Trophoblast cell (in vitro differentiated cells and primary cell): ENCODE measurements at regions not wholly inside any gene's neighbourhood (a gene's known extent, or its start where the extent isn't known, plus 50 kb on each side); places are given as distances from the start of the nearest gene placed in this dataset.
"Not testable (repeated sequence)": the region's sequence is repeated elsewhere in the genome, so short reads cannot be mapped to it uniquely, and the experiment has no call there.

Experiments used
- DNase-seq, 2 donors: peaks; one replicate each; pipeline ENCODE4 v3.0.0-alpha.2; 2016
- H2AFZ ChIP-seq: 2 replicates; pipeline ENCODE4 v1.6.1; 2013; ENCODE audit warnings: low read length, moderate library complexity, mild to moderate bottlenecking; ENCODE audit not compliant: insufficient read depth, poor library complexity
- H2AK5ac ChIP-seq: 2 replicates; pipeline ENCODE4 v1.6.1; 2013; ENCODE audit warnings: mild to moderate bottlenecking, low read length
- H2BK120ac ChIP-seq: 2 replicates; pipeline ENCODE4 v1.6.1; 2013; ENCODE audit warnings: low read length, mild to moderate bottlenecking, moderate library complexity; ENCODE audit not compliant: insufficient read depth, poor library complexity
- H2BK12ac ChIP-seq: 2 replicates; pipeline ENCODE4 v1.6.1; 2013; ENCODE audit warnings: mild to moderate bottlenecking, low read length, moderate library complexity
- H2BK5ac ChIP-seq: 2 replicates; pipeline ENCODE4 v1.6.1; 2013; ENCODE audit warnings: low read length, low read depth, moderate library complexity, mild to moderate bottlenecking; ENCODE audit not compliant: poor library complexity
- H3K14ac ChIP-seq: 2 replicates; pipeline ENCODE4 v1.6.1; 2013; ENCODE audit warnings: mild to moderate bottlenecking, low read length
- H3K18ac ChIP-seq: 2 replicates; pipeline ENCODE4 v1.6.1; 2013; ENCODE audit warnings: mild to moderate bottlenecking, low read length
- H3K23ac ChIP-seq: 2 replicates; pipeline ENCODE4 v1.6.1; 2013; ENCODE audit warnings: low read length
- H3K27ac ChIP-seq: 2 replicates; pipeline ENCODE4 v1.5.1; 2013; ENCODE audit warnings: low read depth, mild to moderate bottlenecking, inconsistent platforms, low read length, moderate library complexity
- H3K27me3 ChIP-seq: 2 replicates; pipeline ENCODE4 v1.6.1; 2013; ENCODE audit warnings: inconsistent platforms, mild to moderate bottlenecking, low read length, moderate library complexity; ENCODE audit not compliant: insufficient read depth
- H3K36me3 ChIP-seq, 2 experiments: 1 replicate in 1 of 2; 2 replicates in 1 of 2; pipeline ENCODE4 v1.6.1; 2013; ENCODE audit warnings: low read length in 2 of 2, mild to moderate bottlenecking in 2 of 2, moderate library complexity in 1 of 2; ENCODE audit not compliant: insufficient read depth in 2 of 2, control insufficient read depth in 1 of 2
- H3K4ac ChIP-seq: 2 replicates; pipeline ENCODE4 v1.6.1; 2013; ENCODE audit warnings: low read depth, mild to moderate bottlenecking, low read length, moderate library complexity
- H3K4me1 ChIP-seq, 2 experiments: 1 replicate in 1 of 2; 2 replicates in 1 of 2; pipeline ENCODE4 v1.6.1; 2013; ENCODE audit warnings: low read length in 2 of 2, mild to moderate bottlenecking in 2 of 2, moderate library complexity in 1 of 2; ENCODE audit not compliant: insufficient read depth in 2 of 2, control insufficient read depth in 1 of 2
- H3K4me2 ChIP-seq: 2 replicates; pipeline ENCODE4 v1.6.1; 2013; ENCODE audit warnings: inconsistent platforms, mild to moderate bottlenecking, low read length, moderate library complexity
- H3K4me3 ChIP-seq: 2 replicates; pipeline ENCODE4 v1.5.1; 2013; ENCODE audit warnings: mild to moderate bottlenecking, low read depth, low read length, inconsistent platforms
- H3K79me1 ChIP-seq: one replicate; pipeline ENCODE4 v1.6.1; 2013; ENCODE audit warnings: low read length
- H3K79me2 ChIP-seq: 2 replicates; pipeline ENCODE4 v1.6.1; 2013; ENCODE audit warnings: low read length, mild to moderate bottlenecking; ENCODE audit not compliant: control insufficient read depth, insufficient read depth, poor library complexity
- H3K9ac ChIP-seq: 2 replicates; pipeline ENCODE4 v1.6.1; 2013; ENCODE audit warnings: mild to moderate bottlenecking, low read length
- H3K9me3 ChIP-seq: 2 replicates; pipeline ENCODE4 v1.6.1; 2013; ENCODE audit warnings: low read depth, mild to moderate bottlenecking, control low read depth, inconsistent platforms, low read length; ENCODE audit not compliant: insufficient read depth
- H4K12ac ChIP-seq: 2 replicates; pipeline ENCODE4 v1.6.1; 2013; ENCODE audit warnings: low read depth, mild to moderate bottlenecking, low read length, moderate library complexity
- H4K8ac ChIP-seq: 2 replicates; pipeline ENCODE4 v1.6.1; 2013; ENCODE audit warnings: low read depth, mild to moderate bottlenecking, low read length, moderate library complexity
- H4K91ac ChIP-seq: one replicate; pipeline ENCODE4 v1.6.1; 2013; ENCODE audit warnings: low read depth, mild to moderate bottlenecking, low read length, moderate library complexity
- WGBS: extraction: QIAGEN DNeasy Blood & Tissue Kit; methylation state at CpG from one replicate; pipeline ENCODE4 v1.1.7; 2013; ENCODE audit warnings: missing lambda C conversion rate; ENCODE audit not compliant: insufficient read length, insufficient coverage; ENCODE audit errors: extremely low coverage; 5-methylcytosine and 5-hydroxymethylcytosine counted together

GRCh38 chr2:118572380-118572779, 275.1 kb downstream of the EN1 start:
- H2BK5ac ChIP-seq, H3K18ac ChIP-seq, H2AFZ ChIP-seq, DNase-seq, H3K36me3 ChIP-seq, H3K79me2 ChIP-seq, H3K9ac ChIP-seq, H3K4me3 ChIP-seq, H4K8ac ChIP-seq, H2BK12ac ChIP-seq, H3K4me2 ChIP-seq, H3K27ac ChIP-seq, H2AK5ac ChIP-seq, H4K12ac ChIP-seq, H3K9me3 ChIP-seq, H3K14ac ChIP-seq, H2BK120ac ChIP-seq, H3K4ac ChIP-seq, H3K27me3 ChIP-seq, H3K23ac ChIP-seq: not testable (repeated sequence)
- H3K79me1 ChIP-seq, result peaks cover 12% of the 10 kb centered on the region
- peak overlapping the region; percentile 53 for H4K91ac ChIP-seq
- peaks cover 10 to 14% of the 10 kb centered on the region in 2 experiments for H3K4me1 ChIP-seq
- no CpG with 5 or more reads among the region's 6 CpGs for WGBS

GRCh38 chr2:118569876-118570535, 277.4 kb downstream of the EN1 start:
- Histone ChIP-seq H3K36me3 (no peaks in the 10 kb centered on the region), H3K9me3 (no peaks in the 10 kb centered on the region), H4K12ac (no peak overlapping the region), H3K4ac (no peak overlapping the region), H3K23ac (no peak overlapping the region), H3K4me1 (peaks cover 13 to 23% of the 10 kb centered on the region in 2 experiments), H3K4me2 (no peak overlapping the region), H4K91ac (peak overlapping the region; percentile 51), H2BK120ac (no peak overlapping the region), H3K79me2 (peaks cover 2% of the 10 kb centered on the region), H3K14ac (no peak overlapping the region), H3K27me3 (no peaks in the 10 kb centered on the region), H3K79me1 (peaks cover 18% of the 10 kb centered on the region), H3K9ac (no peak overlapping the region), H4K8ac (no peak overlapping the region), H3K18ac (no peak overlapping the region), H3K27ac (peak overlapping the region; percentile 68), H2BK5ac (no peak overlapping the region), H3K4me3 (no peak overlapping the region), H2BK12ac (no peak overlapping the region), H2AK5ac (no peak overlapping the region), H2AFZ (no peak overlapping the region)
- WGBS, result no CpG with 5 or more reads among the region's 2 CpGs
- DNase-seq, result no peak

GRCh38 chr2:118568700-118569099, 278.7 kb downstream of the EN1 start:
- peaks cover 2% of the 10 kb centered on the region for H3K79me2 ChIP-seq
- peak overlapping the region; percentile 16 for H3K14ac ChIP-seq
- peak overlapping the region; percentile 79 for H2BK12ac ChIP-seq
- no CpG with 5 or more reads among the region's 5 CpGs for WGBS
- H4K12ac ChIP-seq, result no peak overlapping the region
- H3K27ac ChIP-seq, result peak overlapping the region; percentile 90
- H2AFZ ChIP-seq, result no peak overlapping the region
- no peaks in the 10 kb centered on the region for H3K9me3 ChIP-seq
- H3K27me3 ChIP-seq, result no peaks in the 10 kb centered on the region
- H4K91ac ChIP-seq, result peak overlapping the region; percentile 71
- H3K9ac ChIP-seq, result no peak overlapping the region
- H4K8ac ChIP-seq, result peak overlapping the region; percentile 84
- H3K79me1 ChIP-seq, result peaks cover 18% of the 10 kb centered on the region
- H2BK120ac ChIP-seq, result peak overlapping the region; percentile 95
- peak overlapping the region; percentile 96 for H2BK5ac ChIP-seq
- peaks cover 17 to 27% of the 10 kb centered on the region in 2 experiments for H3K4me1 ChIP-seq
- H3K4me3 ChIP-seq, result no peak overlapping the region
- DNase-seq, result no peak
- H3K23ac ChIP-seq, result no peak overlapping the region
- no peak overlapping the region for H3K18ac ChIP-seq
- H3K4ac ChIP-seq, result no peak overlapping the region
- no peak overlapping the region for H2AK5ac ChIP-seq
- no peaks in the 10 kb centered on the region for H3K36me3 ChIP-seq
- no peak overlapping the region for H3K4me2 ChIP-seq

DNA sequence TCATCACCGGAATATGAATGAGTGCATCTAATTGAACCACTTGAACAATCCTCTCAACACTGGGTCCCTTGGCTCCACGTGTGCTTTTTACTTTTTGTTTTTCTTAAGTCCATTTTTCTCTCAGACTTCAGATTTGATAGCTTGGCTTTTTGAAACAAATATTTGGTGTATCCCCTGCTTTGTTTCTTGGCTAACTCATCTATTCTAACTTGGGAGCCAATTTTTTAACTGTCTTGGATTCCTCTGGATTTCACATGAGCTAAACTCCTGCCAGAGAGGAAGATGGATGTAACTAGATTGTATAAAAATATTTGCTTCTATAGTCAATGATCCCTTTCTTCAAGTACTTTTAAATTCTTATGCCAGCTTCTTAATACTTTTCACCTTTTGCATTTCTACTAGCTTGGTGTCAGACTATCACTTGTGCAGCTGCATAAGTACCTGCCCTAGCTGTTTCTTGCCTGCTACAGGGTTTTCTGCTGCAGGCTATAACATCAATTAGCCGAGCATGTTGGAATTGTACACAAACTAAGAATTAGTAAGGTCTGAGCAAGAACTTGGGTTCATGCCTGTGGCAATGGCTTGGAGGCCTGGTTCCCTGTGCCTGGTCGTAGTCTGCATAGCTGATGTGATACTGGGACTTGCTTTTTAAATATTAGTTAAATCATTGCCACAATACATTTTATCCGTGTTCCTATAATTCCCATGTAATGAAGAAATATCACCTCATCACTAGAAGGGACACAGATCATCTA, 281.5 kb downstream of the EN1 start:
- Histone ChIP-seq H3K23ac (no peak overlapping the region), H4K12ac (no peak overlapping the region), H2BK12ac (no peak overlapping the region), H2AK5ac (no peak overlapping the region), H3K9ac (no peak overlapping the region), H2BK120ac (peak overlapping the region; percentile 37), H3K27ac (peak overlapping the region; percentile 61), H4K8ac (no peak overlapping the region), H3K4me3 (no peak overlapping the region), H4K91ac (no peak overlapping the region), H3K79me1 (peaks cover 14% of the 10 kb centered on the region), H3K27me3 (no peaks in the 10 kb centered on the region), H3K14ac (no peak overlapping the region), H3K9me3 (no peaks in the 10 kb centered on the region), H3K79me2 (peaks cover 2% of the 10 kb centered on the region), H2AFZ (no peak overlapping the region), H3K36me3 (no peaks in the 10 kb centered on the region), H3K18ac (no peak overlapping the region), H3K4ac (no peak overlapping the region), H3K4me2 (no peak overlapping the region), H3K4me1 (peaks cover 12 to 21% of the 10 kb centered on the region in 2 experiments), H2BK5ac (peak overlapping the region; percentile 61)
- DNase-seq, result no peak
- no CpG with 5 or more reads among the region's 5 CpGs for WGBS
